LNCaP clone FGC (cell line): ENCODE measurements at regions not wholly inside any gene's neighbourhood (a gene's known extent, or its start where the extent isn't known, plus 50 kb on each side); places are given as distances from the start of the nearest gene placed in this dataset.

Experiments used
- DNase-seq: peaks from one replicate; pipeline ENCODE4 v3.0.0-alpha.2; 2011; ENCODE audit warnings: low read depth
- H3K4me3 ChIP-seq: 2 replicates; pipeline ENCODE4 v1.5.1; 2011; ENCODE audit warnings: mild to moderate bottlenecking, low read depth, low read length, control low read depth
- CTCF ChIP-seq: IDR thresholded peaks from 2 replicates; pipeline ENCODE4 v1.5.1; 2012; ENCODE audit warnings: mild to moderate bottlenecking; ENCODE audit not compliant: control insufficient read depth, insufficient read depth; ENCODE audit errors: extremely low read depth

DNA sequence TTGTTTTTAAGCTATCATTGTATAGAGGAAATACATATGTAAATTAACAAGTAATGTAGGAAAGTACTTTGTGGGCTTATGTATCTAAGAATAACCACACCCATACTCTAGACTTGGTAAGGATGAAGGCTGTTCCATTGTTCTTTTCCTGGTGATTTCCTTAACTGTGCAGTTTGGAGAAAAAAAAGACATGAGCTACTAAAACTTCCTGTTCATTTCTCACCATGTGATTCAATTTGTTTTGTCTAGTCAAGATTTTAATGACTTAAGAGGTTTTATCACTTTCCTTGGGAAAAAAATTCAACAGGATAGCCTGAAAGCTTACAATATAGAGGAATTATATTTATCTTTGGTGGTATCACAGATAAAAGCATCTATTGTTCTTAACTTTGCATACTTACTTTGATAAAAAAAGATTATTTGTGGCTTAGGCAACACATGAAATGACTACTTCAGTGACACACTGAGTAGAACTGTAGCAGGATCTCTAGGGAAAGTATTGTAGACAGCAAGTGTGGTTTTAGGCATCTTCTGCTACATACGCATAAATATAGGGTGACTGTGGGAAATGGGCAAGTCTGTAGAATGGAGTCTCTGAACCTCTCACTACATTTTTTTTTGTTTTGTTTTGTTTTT lies 80.3 kb downstream of the GJA1 start:
- DNase-seq, result no peak
- TF ChIP-seq CTCF, result no peak
- no peak overlapping the region for H3K4me3 ChIP-seq

DNA sequence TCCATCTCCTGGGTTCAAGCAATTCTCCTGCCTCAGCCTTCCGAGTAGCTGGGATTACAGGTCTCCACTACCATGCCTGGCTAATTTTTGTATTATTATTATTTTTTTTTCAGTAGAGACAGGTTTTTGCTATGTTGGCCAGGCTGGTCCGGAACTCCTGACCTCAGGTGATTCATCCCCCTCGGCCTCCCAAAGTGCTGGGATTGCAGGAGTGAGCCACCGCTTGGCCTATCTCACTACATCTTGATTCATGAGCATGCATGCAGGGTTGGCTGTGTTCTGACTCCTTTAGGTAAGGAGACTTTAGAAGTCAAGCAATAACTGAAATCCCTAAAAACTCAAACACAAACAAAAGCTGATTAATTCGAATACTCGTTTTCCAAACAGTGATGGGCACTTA lies 80.9 kb downstream of the GJA1 start:
- DNase-seq, result no peak
- no peak for TF ChIP-seq CTCF
- H3K4me3 ChIP-seq, result no peak overlapping the region

DNA sequence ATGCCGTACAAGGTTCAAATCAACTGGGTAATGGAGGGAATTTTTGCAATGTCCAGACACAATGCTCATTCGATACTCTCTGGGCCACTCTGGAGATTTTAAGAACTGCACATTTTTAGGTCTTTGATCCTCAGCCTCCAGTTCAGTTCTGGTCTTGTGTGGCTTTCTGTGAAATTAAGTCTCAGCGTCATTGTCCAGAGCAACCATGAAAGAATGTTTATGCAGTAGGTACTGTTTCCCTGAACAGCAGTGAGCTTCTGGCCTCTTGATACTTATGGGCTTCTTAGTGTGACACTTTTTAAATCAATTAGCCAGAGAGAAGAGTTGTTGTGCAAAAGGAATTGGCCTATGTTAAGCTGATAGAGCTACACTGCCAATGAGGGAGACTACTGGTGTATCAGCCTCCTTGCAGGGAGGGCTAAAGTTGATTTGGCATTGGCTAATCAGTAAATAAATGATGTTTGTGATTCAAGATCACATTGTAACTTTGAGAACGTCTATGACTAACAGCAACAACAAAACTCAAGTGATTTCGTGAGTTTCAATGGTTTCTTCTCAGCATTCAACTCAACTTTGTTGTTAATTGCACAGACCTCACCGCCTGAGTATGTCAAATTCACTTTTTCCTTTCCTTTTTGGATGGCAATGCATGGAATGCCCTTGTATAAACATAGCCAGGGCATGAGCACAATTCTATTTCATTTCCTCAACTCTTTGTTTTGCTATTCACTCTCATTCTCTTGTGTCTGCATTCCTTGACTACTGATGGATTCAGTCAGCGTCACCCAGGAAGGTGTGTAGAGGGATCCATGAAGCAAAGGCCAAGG lies 85.1 kb downstream of the GJA1 start:
- H3K4me3 ChIP-seq, result no peak overlapping the region
- no peak for TF ChIP-seq CTCF
- DNase-seq, result no peak

- no peak for TF ChIP-seq CTCF
- no peak overlapping the region for H3K4me3 ChIP-seq
- no peak for DNase-seq
Observed at GRCh38 chr6:121521164-121521555, 85.7 kb downstream of the GJA1 start.

DNA sequence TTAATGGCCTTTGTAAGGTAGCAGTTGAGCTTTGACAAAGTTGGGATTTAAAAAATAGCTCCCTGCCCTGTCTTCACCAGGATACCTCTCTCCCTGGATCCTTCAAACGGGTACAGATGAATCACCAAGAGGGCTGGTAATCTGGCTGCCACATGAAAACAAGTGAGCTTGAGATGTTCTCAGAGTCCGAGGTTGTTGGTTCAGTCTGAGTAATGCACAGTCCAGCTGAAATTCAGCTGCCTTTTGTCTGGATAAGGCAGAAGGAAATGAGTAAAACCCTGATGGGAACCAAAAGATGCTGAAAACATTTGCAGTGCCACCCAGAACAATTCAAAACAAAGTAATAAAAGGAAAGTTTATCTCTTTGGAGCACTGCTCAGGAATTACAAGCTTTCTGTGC lies 86.8 kb downstream of the GJA1 start:
- no peak overlapping the region for H3K4me3 ChIP-seq
- TF ChIP-seq CTCF, result no peak

DNA sequence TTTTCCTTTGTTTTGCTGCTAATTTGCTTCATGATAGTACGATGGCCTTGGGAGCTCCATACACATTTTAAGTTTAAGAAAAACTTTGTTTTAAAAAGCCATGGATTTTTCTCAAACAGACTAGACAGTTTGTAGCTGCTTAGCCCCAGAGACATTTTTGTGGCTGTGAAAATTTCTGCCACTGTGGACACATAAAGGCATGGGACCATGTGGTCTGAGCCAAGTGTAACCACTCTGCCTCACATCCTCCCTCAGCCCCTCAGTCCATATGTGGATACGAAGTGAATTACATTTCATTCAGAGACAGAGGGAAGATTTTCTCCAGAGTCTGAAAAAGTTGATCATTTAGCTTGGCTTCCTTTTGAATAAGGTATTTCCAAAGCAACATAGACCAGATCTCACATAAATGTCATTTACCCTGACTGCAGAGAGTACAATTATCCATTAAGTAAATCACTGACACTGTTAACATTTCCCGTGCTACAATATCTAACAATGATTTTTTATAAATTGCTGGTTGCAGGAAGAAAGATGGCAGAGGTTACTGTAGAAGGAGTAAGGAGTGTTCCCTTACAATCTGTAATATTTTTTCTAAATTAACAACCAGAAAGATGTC lies 87.4 kb downstream of the GJA1 start:
- DNase-seq, result no peak
- TF ChIP-seq CTCF, result no peak
- no peak overlapping the region for H3K4me3 ChIP-seq

More for the DNA sequence above, 86.8 kb downstream of the GJA1 start:
- no peak for DNase-seq
